NCI-H2081 treated with DMSO at 0.1 percent for 48 hours (cell line): ENCODE measurements at regions not wholly inside any gene's neighbourhood (a gene's known extent, or its start where the extent isn't known, plus 50 kb on each side); places are given as distances from the start of the nearest gene placed in this dataset.
"Not testable (repeated sequence)": the region's sequence is repeated elsewhere in the genome, so short reads cannot be mapped to it uniquely, and the experiment has no call there.

ENCODE experiments used
- DNase-seq: peaks from one replicate; lab custom pipeline; 2025; lab: John Stamatoyannopoulos, UW

DNA sequence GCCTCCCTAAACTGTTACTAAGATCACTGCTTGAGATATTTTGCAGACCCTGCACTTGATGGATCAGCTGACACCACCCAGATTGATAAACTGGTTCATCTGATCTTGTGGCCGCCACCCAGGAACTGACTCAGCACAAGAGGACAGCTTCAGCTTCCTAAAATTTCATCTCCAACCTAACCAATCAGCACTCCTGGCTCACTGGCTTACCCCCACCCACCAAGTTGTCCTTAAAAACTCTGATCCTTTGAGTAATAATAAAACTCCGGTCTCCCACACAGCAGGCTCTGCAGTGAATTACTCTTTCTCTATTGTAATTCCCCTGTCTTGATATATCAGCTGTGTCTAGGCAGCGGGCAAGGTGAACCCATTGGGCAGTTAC, 174.8 kb downstream of the UTP18 start:
- DNase-seq = no peak

GRCh38 chr17:51435641-51436091, 175.3 kb downstream of the UTP18 start:
- DNase-seq = peak; percentile 94

- peak; percentile 9 for DNase-seq
Measured at GRCh38 chr17:51439395-51440229, 179.3 kb downstream of the UTP18 start.

- DNase-seq = no peak
Measured at GRCh38 chr17:51441431-51441830, 181.1 kb downstream of the UTP18 start.

DNA sequence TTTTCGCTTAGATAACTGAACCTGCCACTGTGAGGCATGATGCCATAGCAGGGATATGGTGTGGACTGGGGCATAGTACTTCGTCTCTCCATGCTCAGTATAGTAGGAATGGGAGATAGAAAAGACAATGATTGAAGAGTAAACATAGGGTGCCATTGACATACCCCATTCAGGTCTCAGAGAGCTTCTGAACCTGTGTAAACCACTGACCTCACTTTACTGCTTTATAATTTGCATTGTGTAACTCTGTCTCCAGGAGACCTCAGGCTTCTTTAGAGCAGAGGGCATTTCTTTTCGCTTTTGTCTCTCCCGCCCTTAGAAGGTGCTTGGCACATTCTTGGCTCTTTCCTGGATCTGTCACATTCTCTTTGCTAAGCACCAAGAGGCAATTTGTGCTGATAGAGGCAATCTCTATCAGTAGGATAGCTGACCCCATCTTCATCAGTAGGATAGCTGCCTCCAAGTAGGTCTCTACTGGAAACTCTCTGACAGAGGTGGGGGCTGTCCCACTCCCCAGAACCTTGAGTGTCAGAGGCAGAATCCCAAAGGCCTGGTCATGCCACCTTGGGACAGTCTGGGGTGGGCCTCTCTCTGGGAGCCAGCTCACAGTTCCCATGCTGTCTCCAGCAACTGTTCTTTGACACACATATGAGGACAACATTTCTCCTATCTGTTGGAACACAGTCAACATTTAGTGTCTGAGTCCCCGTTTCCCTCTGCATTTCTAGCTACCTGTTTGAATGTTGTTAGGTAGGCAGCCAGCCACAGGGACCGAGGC, 181.9 kb downstream of the UTP18 start:
- DNase-seq = no peak

- no peak for DNase-seq
Measured at GRCh38 chr17:51443646-51444045, 183.3 kb downstream of the UTP18 start.

DNA sequence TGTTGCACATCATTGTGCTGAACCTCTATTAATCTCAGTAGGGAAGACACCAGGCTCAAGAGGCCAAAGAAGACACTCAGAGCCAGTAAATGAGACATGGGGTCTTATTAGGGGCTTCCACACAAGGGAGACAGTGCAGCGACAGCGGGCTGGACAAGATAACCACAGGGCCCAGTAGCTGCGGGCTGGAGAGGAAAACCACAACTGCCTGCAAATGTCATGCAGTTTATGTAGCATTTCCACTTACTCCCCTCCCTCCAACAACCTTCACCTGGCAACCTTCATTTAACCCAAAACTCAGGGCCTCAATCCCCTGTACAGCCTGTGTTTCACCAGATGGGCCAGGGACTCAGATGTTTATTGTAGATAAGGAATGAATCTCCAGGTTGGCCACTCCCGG, 185.6 kb downstream of the UTP18 start:
- DNase-seq = no peak

DNA sequence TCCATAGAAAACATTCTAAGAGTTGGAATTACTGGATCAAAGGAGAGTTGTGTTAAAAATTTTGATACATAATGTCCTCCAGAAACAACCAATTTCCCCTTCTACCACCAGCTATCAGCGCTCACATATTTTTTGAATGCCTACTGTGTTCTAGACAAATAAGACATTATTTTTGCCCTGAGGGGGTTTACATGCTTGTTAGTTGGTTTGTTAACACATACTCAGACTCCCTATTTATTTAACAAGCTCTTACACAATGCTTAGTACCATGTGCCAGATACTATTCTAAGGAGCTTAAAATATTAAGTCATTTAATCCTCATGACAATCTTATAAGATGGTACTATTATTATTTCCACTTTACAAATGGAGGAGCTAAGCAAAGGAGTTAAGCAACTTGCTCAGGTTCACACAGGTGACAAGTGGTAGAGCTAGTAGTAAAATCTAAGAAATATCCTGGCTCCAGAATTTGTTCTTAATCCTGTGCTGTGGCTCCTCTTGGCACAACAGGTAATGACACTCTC, 194.2 kb downstream of the UTP18 start:
- no peak for DNase-seq

- DNase-seq = no peak
Measured at GRCh38 chr17:51455211-51455610, 194.9 kb downstream of the UTP18 start.

- DNase-seq = no peak
Measured at GRCh38 chr17:51455931-51456330, 195.6 kb downstream of the UTP18 start.

DNA sequence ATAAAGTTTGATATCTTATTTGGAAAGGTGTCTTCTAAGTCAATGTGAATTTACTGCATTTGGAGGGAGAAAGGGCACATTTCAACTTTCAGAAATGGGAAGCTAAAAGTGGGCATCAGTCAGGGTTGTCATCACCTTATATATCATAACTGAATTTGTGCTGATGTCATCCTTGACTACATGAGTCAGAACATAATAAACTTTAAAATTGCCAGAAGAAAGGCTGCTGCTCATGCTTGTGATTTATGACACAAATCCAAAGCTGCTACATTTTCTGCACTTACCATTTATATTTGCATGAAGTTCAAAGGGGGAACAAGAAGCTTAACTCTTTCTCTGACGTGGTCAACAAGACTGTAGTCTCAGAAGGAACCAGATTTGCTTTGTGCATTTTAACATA, 196.6 kb downstream of the UTP18 start:
- no peak for DNase-seq

- DNase-seq = no peak
Measured at GRCh38 chr17:51461578-51462004, 201.2 kb downstream of the UTP18 start.

DNA sequence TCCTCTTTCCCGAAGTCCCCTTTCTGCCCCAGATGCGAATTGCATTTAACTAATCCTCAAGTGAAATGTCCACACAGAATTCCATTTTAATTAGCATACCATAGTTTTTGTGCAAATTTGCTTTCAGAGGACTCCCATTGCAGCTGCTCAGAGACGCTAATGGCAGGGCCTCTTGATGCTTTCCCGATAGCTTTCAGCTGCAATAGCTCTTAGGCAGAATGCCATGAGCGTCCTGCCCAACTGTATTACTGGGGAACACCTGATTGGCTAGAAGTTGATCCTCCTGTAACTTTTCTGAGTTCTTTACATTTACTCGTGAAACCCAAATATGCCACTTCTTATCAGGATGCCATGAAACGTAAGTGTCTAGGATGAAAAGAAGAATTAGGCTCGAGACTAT, 203.0 kb downstream of the UTP18 start:
- no peak for DNase-seq

DNA sequence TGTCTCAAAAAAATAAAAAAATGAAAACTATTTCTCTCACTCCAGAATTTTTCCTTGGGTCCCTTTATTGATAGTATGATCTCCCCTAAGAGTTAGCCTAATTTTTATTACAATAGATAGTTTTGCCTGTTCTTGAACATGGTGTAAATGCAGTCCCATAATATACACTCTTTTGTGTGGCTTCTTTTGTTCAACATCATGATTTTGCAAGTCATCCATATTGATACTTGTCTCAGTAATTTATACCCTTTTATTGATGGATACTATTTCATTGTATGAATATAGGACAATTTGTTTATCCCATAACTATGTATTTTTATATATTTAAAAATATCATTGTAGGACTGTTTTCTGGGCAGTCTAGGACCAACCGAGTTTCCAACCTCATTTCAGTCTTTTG, 207.0 kb downstream of the UTP18 start:
- DNase-seq = no peak

DNA sequence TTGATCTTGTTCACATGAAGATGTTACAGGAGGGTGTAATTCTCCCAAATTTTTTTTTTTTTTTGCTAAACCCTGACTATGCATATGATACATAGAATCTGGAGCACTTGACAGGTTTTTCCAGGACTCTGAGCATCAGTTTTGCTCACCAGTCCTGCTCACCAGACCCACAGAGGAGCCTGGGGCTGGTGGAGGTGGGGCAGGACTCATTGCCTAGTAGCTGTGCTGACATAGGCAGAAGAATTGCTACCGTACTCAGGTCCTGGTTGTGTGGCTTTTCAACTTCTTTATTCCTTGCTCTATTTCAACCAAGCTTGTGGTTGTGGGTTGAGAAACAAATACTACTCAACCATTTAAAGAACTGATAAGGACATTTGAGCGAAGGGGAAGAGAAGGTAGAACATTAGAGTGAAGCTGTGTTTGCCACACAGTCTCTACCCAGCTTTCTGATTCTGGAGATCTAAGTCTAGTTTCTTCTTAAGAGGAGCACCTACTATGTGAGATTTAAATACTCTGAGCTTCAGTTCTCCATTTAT, 212.4 kb downstream of the UTP18 start:
- DNase-seq = no peak

- DNase-seq = no peak
Measured at GRCh38 chr17:51474764-51475163, 214.4 kb downstream of the UTP18 start.

DNA sequence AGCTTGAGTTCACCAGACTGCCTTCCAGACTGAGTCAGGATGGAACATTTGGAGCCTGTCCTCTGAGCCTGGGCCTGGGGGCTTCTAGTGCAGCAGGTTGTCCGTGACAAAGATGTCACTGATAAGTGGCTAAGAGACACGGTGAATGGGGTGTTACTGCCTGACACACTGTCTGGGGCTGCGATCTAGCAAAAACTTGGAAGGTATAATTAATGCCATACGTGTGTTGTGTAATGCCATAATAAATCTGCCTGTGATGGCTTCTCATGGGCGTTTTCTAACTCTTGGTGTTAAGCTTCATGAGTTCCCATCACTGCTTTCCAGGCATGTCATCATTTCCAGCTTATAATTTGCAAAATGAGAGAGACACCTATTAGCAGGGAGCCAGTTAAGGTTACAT, 215.4 kb downstream of the UTP18 start:
- no peak for DNase-seq

DNA sequence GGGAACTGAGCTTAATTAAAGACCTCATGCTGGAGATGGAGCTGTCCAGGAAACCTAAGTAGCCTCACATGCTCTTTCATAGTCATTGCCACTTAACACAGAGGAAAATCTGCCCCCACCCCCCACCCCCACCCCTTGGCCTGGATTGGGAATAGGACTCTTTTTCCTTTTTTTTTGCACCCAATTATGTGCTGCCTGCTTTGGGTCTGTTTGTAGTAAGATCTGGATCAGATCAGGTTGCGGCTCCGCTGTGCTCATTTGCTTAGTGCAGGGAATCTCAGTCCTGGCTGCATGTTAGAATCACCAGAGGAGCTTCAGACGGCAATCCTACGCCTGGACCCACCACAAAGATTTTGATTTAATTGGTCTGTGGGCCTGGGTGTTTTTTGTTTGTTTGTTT, 219.0 kb downstream of the UTP18 start:
- DNase-seq = no peak

- no peak for DNase-seq
Measured at GRCh38 chr17:51481370-51481769, 221.0 kb downstream of the UTP18 start.

- not testable (repeated sequence) for DNase-seq
Measured at GRCh38 chr17:51482248-51482647, 221.9 kb downstream of the UTP18 start.

DNA sequence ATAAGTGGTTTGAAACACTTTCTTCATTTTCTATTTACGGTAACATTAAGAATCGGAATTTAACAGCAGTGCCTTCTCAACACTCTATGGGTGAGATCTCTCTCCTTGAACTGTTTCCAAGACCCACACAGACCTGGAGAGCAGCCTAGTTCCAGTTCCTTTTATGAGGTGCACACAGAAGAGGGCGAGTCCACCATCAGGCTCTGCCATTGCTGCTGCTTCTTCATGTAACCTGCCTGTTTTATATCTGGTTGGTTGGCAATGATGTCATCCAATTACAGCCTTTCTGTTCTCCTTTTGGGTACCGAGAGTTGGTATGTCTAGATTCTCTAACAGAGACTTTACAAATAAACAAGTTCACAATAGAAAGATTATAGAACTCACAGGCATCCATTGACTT, 225.7 kb downstream of the UTP18 start:
- DNase-seq = no peak

DNA sequence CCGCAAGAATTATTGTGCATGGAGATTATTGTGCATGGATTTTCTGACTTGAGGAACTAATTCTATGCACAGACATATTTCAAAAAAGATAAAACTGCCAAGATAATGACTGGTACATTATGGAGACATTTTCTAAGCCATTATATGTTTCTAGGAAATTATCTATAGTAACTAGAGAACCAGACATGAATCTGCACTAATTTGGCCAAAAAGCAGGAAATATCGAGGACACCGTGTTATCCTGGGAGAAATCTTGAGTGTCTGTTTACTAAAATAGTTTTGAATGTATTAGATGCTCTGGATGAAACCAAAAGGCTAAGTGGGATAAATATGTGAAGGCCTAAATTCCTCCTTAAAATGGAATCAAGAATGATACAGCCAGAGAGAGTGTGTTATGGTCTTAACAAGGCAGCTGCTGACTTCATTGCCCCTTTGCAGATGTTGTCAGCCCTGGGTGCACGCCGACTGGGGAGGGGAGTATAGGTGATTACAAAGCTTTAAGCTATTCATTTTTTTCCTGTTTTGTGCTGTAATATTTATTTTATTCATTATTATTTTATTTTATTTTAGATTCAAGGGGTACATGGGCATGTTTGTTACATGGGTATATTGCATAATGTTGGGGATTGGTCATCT, 226.7 kb downstream of the UTP18 start:
- DNase-seq = no peak
